Chondrocyte (in vitro differentiated cells): ENCODE measurements at regions not wholly inside any gene's neighbourhood (a gene's known extent, or its start where the extent isn't known, plus 50 kb on each side); places are given as distances from the start of the nearest gene placed in this dataset.

Experiments
- DNase-seq: peaks from one replicate; pipeline ENCODE4 v3.0.0; 2021; ENCODE audit warnings: mixed read lengths, low spot score
- H3K27ac Mint-ChIP-seq: one replicate; pipeline ENCODE4 v1.8.0; 2021; ENCODE audit warnings: mild to moderate bottlenecking, moderate library complexity, mixed read lengths; ENCODE audit not compliant: unreplicated experiment
- H3K27me3 Mint-ChIP-seq: 2 replicates; pipeline ENCODE4 v1.8.0; 2021; ENCODE audit warnings: low read depth, mixed read lengths
- H3K36me3 Mint-ChIP-seq: 2 replicates; pipeline ENCODE4 v1.8.0; 2021; ENCODE audit warnings: low read depth, mixed read lengths
- H3K4me1 Mint-ChIP-seq: 2 replicates; pipeline ENCODE4 v1.8.0; 2021; ENCODE audit warnings: low read depth, mild to moderate bottlenecking, mixed read lengths
- H3K4me3 Mint-ChIP-seq: one replicate; pipeline ENCODE4 v1.8.0; 2021; ENCODE audit warnings: mild to moderate bottlenecking, moderate library complexity, mixed read lengths; ENCODE audit not compliant: unreplicated experiment
- H3K9me3 Mint-ChIP-seq: 2 replicates; pipeline ENCODE4 v1.8.0; 2021; ENCODE audit warnings: low read depth, mixed read lengths
- CTCF ChIP-seq: fragments of 200-600 bp; sonication (generic); IDR thresholded peaks from 2 replicates; pipeline ENCODE4 v1.5.0; 2021; ENCODE audit warnings: antibody characterized with exemption, mild to moderate bottlenecking, moderate library complexity

- no peak overlapping the region for H3K27ac Mint-ChIP-seq
- peaks cover 7% of the 10 kb centered on the region for H3K9me3 Mint-ChIP-seq
- no peaks in the 10 kb centered on the region for H3K27me3 Mint-ChIP-seq
- peaks cover 1% of the 10 kb centered on the region for H3K36me3 Mint-ChIP-seq
- DNase-seq = no peak
- peaks cover 16% of the 10 kb centered on the region for H3K4me1 Mint-ChIP-seq
- TF ChIP-seq CTCF = no peak
- H3K4me3 Mint-ChIP-seq = no peak overlapping the region
Measured at GRCh38 chr13:50340146-50340545, 324.9 kb downstream of the KCNRG start.

GRCh38 chr13:50340551-50341287 lies 325.5 kb downstream of the KCNRG start:
- peaks cover 12% of the 10 kb centered on the region for H3K4me1 Mint-ChIP-seq
- H3K4me3 Mint-ChIP-seq = no peak overlapping the region
- no peak for TF ChIP-seq CTCF
- H3K27ac Mint-ChIP-seq = no peak overlapping the region
- H3K36me3 Mint-ChIP-seq = peaks cover 1% of the 10 kb centered on the region
- H3K9me3 Mint-ChIP-seq = peaks cover 7% of the 10 kb centered on the region
- no peak for DNase-seq
- no peaks in the 10 kb centered on the region for H3K27me3 Mint-ChIP-seq

- Mint-ChIP-seq H3K4me3 (no peak overlapping the region), H3K4me1 (peaks cover 8% of the 10 kb centered on the region), H3K9me3 (peaks cover 7% of the 10 kb centered on the region), H3K27me3 (no peaks in the 10 kb centered on the region), H3K36me3 (peaks cover 1% of the 10 kb centered on the region), H3K27ac (no peak overlapping the region)
- TF ChIP-seq CTCF = no peak
- DNase-seq = no peak
Measured at GRCh38 chr13:50341526-50341925, 326.3 kb downstream of the KCNRG start.

- no peak for DNase-seq
- H3K27ac Mint-ChIP-seq = no peak overlapping the region
- H3K36me3 Mint-ChIP-seq = peaks cover 1% of the 10 kb centered on the region
- peaks cover 7% of the 10 kb centered on the region for H3K9me3 Mint-ChIP-seq
- H3K4me1 Mint-ChIP-seq = peaks cover 4% of the 10 kb centered on the region
- TF ChIP-seq CTCF = no peak
- no peaks in the 10 kb centered on the region for H3K27me3 Mint-ChIP-seq
- no peak overlapping the region for H3K4me3 Mint-ChIP-seq
Measured at GRCh38 chr13:50344717-50345116, 329.5 kb downstream of the KCNRG start.

- DNase-seq = no peak
- Mint-ChIP-seq H3K4me3 (no peak overlapping the region), H3K9me3 (peaks cover 7% of the 10 kb centered on the region), H3K27me3 (no peaks in the 10 kb centered on the region), H3K36me3 (peaks cover 1% of the 10 kb centered on the region), H3K27ac (no peak overlapping the region), H3K4me1 (peaks cover 4% of the 10 kb centered on the region)
- TF ChIP-seq CTCF = no peak
Measured at GRCh38 chr13:50345804-50346203, 330.6 kb downstream of the KCNRG start.
